Fibroblast of skin of scalp (primary cell): ENCODE measurements at regions not wholly inside any gene's neighbourhood (a gene's known extent, or its start where the extent isn't known, plus 50 kb on each side); places are given as distances from the start of the nearest gene placed in this dataset.

Source experiments
- DNase-seq: peaks from one replicate; pipeline ENCODE4 v3.0.0-alpha.2; 2013

- no peak for DNase-seq
Observed at GRCh38 chr9:109830545-109830944, 50.5 kb downstream of the PALM2AKAP2 start.

GRCh38 chr9:109831998-109832658 is 52.1 kb downstream of the PALM2AKAP2 start:
- DNase-seq = no peak

GRCh38 chr9:109834855-109835254 is 54.9 kb downstream of the PALM2AKAP2 start:
- no peak for DNase-seq

GRCh38 chr9:109843641-109844040 is 63.6 kb downstream of the PALM2AKAP2 start:
- DNase-seq = no peak

- DNase-seq = no peak
Observed at GRCh38 chr9:109845226-109845625, 65.2 kb downstream of the PALM2AKAP2 start.

GRCh38 chr9:109846776-109847175 is 66.8 kb downstream of the PALM2AKAP2 start:
- DNase-seq = no peak

GRCh38 chr9:109852556-109852955 is 72.6 kb downstream of the PALM2AKAP2 start:
- peak; percentile 28 for DNase-seq

- no peak for DNase-seq
Observed at GRCh38 chr9:109855540-109855939, 75.5 kb downstream of the PALM2AKAP2 start.

- peak; percentile 60 for DNase-seq
Observed at GRCh38 chr9:109856785-109857184, 76.8 kb downstream of the PALM2AKAP2 start.

- DNase-seq = no peak
Observed at GRCh38 chr9:109857336-109857735, 77.3 kb downstream of the PALM2AKAP2 start.

- no peak for DNase-seq
Observed at GRCh38 chr9:109859447-109859846, 79.4 kb downstream of the PALM2AKAP2 start.

- no peak for DNase-seq
Observed at GRCh38 chr9:109860521-109860920, 80.5 kb downstream of the PALM2AKAP2 start.

GRCh38 chr9:109861499-109861898 is 81.5 kb downstream of the PALM2AKAP2 start:
- peak; percentile 88 for DNase-seq

- peak; percentile 42 for DNase-seq
Observed at GRCh38 chr9:109861918-109862317, 81.9 kb downstream of the PALM2AKAP2 start.

GRCh38 chr9:109862452-109862851 is 82.5 kb downstream of the PALM2AKAP2 start:
- DNase-seq = no peak

GRCh38 chr9:109863961-109864360 is 84.0 kb downstream of the PALM2AKAP2 start:
- DNase-seq = peak; percentile 31

GRCh38 chr9:109865521-109865920 is 85.5 kb downstream of the PALM2AKAP2 start:
- no peak for DNase-seq

GRCh38 chr9:109868207-109868606 is 88.2 kb downstream of the PALM2AKAP2 start:
- DNase-seq = peak; percentile 69

GRCh38 chr9:109868722-109869121 is 88.7 kb downstream of the PALM2AKAP2 start:
- DNase-seq = no peak

GRCh38 chr9:109870365-109870764 is 90.4 kb downstream of the PALM2AKAP2 start:
- no peak for DNase-seq

- no peak for DNase-seq
Observed at GRCh38 chr9:109872901-109873300, 92.9 kb downstream of the PALM2AKAP2 start.

- DNase-seq = no peak
Observed at GRCh38 chr9:109875495-109876129, 95.6 kb downstream of the PALM2AKAP2 start.

- DNase-seq = peak; percentile 44
Observed at GRCh38 chr9:109880276-109881169, 100.5 kb downstream of the PALM2AKAP2 start.
